Sigmoid colon (tissue), 4 donors: ENCODE measurements at regions not wholly inside any gene's neighbourhood (a gene's known extent, or its start where the extent isn't known, plus 50 kb on each side); places are given as distances from the start of the nearest gene placed in this dataset.

Experiments
- CTCF ChIP-seq, 4 experiments: fragments of 450-650 bp in 3 of 4; fragments of 200-600 bp in 1 of 4; IDR thresholded peaks; one replicate each; pipeline ENCODE4 v1.5.1; 2016 to 2019; ENCODE audit warnings: antibody characterized with exemption in 4 of 4, mild to moderate bottlenecking in 3 of 4, moderate library complexity in 2 of 4
- EP300 ChIP-seq, 4 donors: sonication (generic); formaldehyde crosslinking; IDR thresholded peaks; one replicate each; pipeline ENCODE4 v1.6.1; 2017; ENCODE audit warnings: antibody characterized with exemption in 4 of 4

- TF ChIP-seq CTCF (IDR thresholded peaks at IDR 0.05) (no peak), EP300 (IDR thresholded peaks at IDR 0.05) (no peak)
These were observed 244.4 kb downstream of the GALC start for GRCh38 chr14:87748558-87748957.
